Smooth muscle cell (in vitro differentiated cells): ENCODE measurements at regions not wholly inside any gene's neighbourhood (a gene's known extent, or its start where the extent isn't known, plus 50 kb on each side); places are given as distances from the start of the nearest gene placed in this dataset.

Experiments
- DNase-seq: peaks from one replicate; lab custom pipeline; 2025; ENCODE audit not compliant: unreplicated experiment; lab: John Stamatoyannopoulos, UW
- H2AFZ ChIP-seq: fragments of 200-600 bp; sonication (generic); 2 replicates; pipeline ENCODE4 v1.6.0; 2016; ENCODE audit warnings: antibody characterized with exemption, low read depth, mild to moderate bottlenecking
- H3F3A ChIP-seq: fragments of 200-600 bp; sonication (generic); 2 replicates; pipeline ENCODE4 v1.6.0; 2017; ENCODE audit warnings: antibody characterized with exemption, low read depth
- H3K27ac ChIP-seq: fragments of 200-600 bp; sonication (generic); 2 replicates; pipeline ENCODE4 v1.5.1; 2016; ENCODE audit warnings: low read depth, mild to moderate bottlenecking
- H3K27me3 ChIP-seq: fragments of 200-600 bp; sonication (generic); 2 replicates; pipeline ENCODE4 v1.6.1; 2016; ENCODE audit warnings: low read depth, mild to moderate bottlenecking
- H3K36me3 ChIP-seq: fragments of 200-600 bp; sonication (generic); 2 replicates; pipeline ENCODE4 v1.5.1; 2016; ENCODE audit warnings: low read depth
- H3K4me1 ChIP-seq: fragments of 200-600 bp; sonication (generic); 2 replicates; pipeline ENCODE4 v1.5.1; 2016; ENCODE audit warnings: low read depth
- H3K4me2 ChIP-seq: fragments of 200-600 bp; sonication (generic); 2 replicates; pipeline ENCODE4 v1.6.0; 2016; ENCODE audit warnings: mild to moderate bottlenecking
- H3K4me3 ChIP-seq: fragments of 200-600 bp; sonication (generic); 2 replicates; pipeline ENCODE4 v1.5.1; 2016; ENCODE audit warnings: mild to moderate bottlenecking
- H3K79me2 ChIP-seq: fragments of 200-600 bp; sonication (generic); 2 replicates; pipeline ENCODE4 v1.6.0; 2016; ENCODE audit warnings: low read depth, mild to moderate bottlenecking
- H3K9ac ChIP-seq: fragments of 200-600 bp; sonication (generic); 2 replicates; pipeline ENCODE4 v1.6.0; 2016; ENCODE audit warnings: low read depth
- H3K9me3 ChIP-seq: fragments of 200-600 bp; sonication (generic); replicated peaks from 2 replicates; pipeline ENCODE4 v1.5.1; 2016; ENCODE audit warnings: low read depth
- H4K20me1 ChIP-seq: fragments of 200-600 bp; sonication (generic); 2 replicates; pipeline ENCODE4 v1.6.0; 2016; ENCODE audit warnings: low read depth
- CTCF ChIP-seq: fragments of 200-600 bp; sonication (generic); IDR thresholded peaks from 2 replicates; pipeline ENCODE4 v1.5.1; 2017; ENCODE audit warnings: borderline replicate concordance, mild to moderate bottlenecking, antibody characterized with exemption; ENCODE audit not compliant: insufficient read depth, poor library complexity, severe bottlenecking
- WGBS: methylation state at CpG from one replicate; pipeline ENCODE4 v1.1.7; 2016; ENCODE audit warnings: low lambda C conversion rate; 5-methylcytosine and 5-hydroxymethylcytosine counted together

- Histone ChIP-seq H2AFZ (no peak overlapping the region), H3K4me1 (no peaks in the 10 kb centered on the region), H3K9ac (no peak overlapping the region), H4K20me1 (no peaks in the 10 kb centered on the region), H3K9me3 (no peaks in the 10 kb centered on the region), H3K4me2 (no peak overlapping the region), H3F3A (no peaks in the 10 kb centered on the region), H3K79me2 (no peaks in the 10 kb centered on the region), H3K4me3 (no peak overlapping the region), H3K27me3 (no peaks in the 10 kb centered on the region), H3K27ac (no peak overlapping the region), H3K36me3 (no peaks in the 10 kb centered on the region)
- 92% methylated on average over 11 of the region's 11 CpGs for WGBS
- TF ChIP-seq CTCF, result no peak
- no peak for DNase-seq
These were observed 707.8 kb downstream of the STIM2 start for GRCh38 chr4:27568236-27568951.

- H3K27ac ChIP-seq, result no peak overlapping the region
- no peaks in the 10 kb centered on the region for H3K9me3 ChIP-seq
- no peaks in the 10 kb centered on the region for H4K20me1 ChIP-seq
- no peak for DNase-seq
- H3K36me3 ChIP-seq, result no peaks in the 10 kb centered on the region
- no peak overlapping the region for H3K4me2 ChIP-seq
- no peaks in the 10 kb centered on the region for H3K4me1 ChIP-seq
- no peak overlapping the region for H2AFZ ChIP-seq
- H3K79me2 ChIP-seq, result no peaks in the 10 kb centered on the region
- no peaks in the 10 kb centered on the region for H3F3A ChIP-seq
- no peak overlapping the region for H3K9ac ChIP-seq
- no peak overlapping the region for H3K4me3 ChIP-seq
- H3K27me3 ChIP-seq, result no peaks in the 10 kb centered on the region
- no peak for TF ChIP-seq CTCF
- 81% methylated on average over 2 of the region's 2 CpGs for WGBS
These were observed 708.3 kb downstream of the STIM2 start for GRCh38 chr4:27568952-27569319.

- Histone ChIP-seq H3K9ac (no peak overlapping the region), H3K79me2 (no peaks in the 10 kb centered on the region), H3K27ac (no peak overlapping the region), H3K36me3 (no peaks in the 10 kb centered on the region), H2AFZ (no peak overlapping the region), H3K4me1 (no peaks in the 10 kb centered on the region), H3K4me2 (no peak overlapping the region), H3K27me3 (no peaks in the 10 kb centered on the region), H3K4me3 (no peak overlapping the region), H3K9me3 (no peaks in the 10 kb centered on the region), H3F3A (no peaks in the 10 kb centered on the region), H4K20me1 (no peaks in the 10 kb centered on the region)
- TF ChIP-seq CTCF, result no peak
- WGBS, result 94% methylated on average over 5 of the region's 5 CpGs
- no peak for DNase-seq
These were observed 714.1 kb downstream of the STIM2 start for GRCh38 chr4:27574743-27575142.

- Histone ChIP-seq H3K4me2 (no peak overlapping the region), H3F3A (no peaks in the 10 kb centered on the region), H3K27ac (no peak overlapping the region), H3K27me3 (no peaks in the 10 kb centered on the region), H2AFZ (no peak overlapping the region), H3K9me3 (no peaks in the 10 kb centered on the region), H3K4me3 (no peak overlapping the region), H4K20me1 (no peaks in the 10 kb centered on the region), H3K9ac (no peak overlapping the region), H3K4me1 (no peaks in the 10 kb centered on the region), H3K79me2 (no peaks in the 10 kb centered on the region), H3K36me3 (no peaks in the 10 kb centered on the region)
- WGBS, result 93% methylated on average over 2 of the region's 2 CpGs
- no peak for DNase-seq
- no peak for TF ChIP-seq CTCF
These were observed 717.3 kb downstream of the STIM2 start for GRCh38 chr4:27577951-27578350.
